ENCODE measurements at regions not wholly inside any gene's neighbourhood (a gene's known extent, or its start where the extent isn't known, plus 50 kb on each side); places are given as distances from the start of the nearest gene placed in this dataset.
"Not testable (repeated sequence)": the region's sequence is repeated elsewhere in the genome, so short reads cannot be mapped to it uniquely, and the experiment has no call there.

DNA sequence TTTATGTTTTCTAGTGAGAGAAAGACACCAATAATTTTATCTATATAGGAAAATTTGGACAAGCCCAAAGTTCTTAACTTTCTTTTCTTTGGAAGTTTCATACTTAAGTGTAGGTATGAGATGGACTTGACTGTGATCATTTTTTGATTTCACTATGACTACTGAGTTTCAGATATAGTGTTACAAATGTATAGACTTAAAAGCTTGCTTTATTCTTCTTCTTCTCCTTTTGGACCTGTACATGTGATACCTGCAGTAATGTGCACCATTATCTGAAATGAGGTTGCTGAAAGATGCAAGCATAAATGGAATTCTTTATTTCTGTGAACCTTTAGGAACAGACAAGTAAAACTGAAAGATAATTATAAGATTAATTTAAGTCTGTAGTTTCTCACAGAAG lies 743.4 kb upstream of the AMELY start:
- TF ChIP-seq, protein P1, sequence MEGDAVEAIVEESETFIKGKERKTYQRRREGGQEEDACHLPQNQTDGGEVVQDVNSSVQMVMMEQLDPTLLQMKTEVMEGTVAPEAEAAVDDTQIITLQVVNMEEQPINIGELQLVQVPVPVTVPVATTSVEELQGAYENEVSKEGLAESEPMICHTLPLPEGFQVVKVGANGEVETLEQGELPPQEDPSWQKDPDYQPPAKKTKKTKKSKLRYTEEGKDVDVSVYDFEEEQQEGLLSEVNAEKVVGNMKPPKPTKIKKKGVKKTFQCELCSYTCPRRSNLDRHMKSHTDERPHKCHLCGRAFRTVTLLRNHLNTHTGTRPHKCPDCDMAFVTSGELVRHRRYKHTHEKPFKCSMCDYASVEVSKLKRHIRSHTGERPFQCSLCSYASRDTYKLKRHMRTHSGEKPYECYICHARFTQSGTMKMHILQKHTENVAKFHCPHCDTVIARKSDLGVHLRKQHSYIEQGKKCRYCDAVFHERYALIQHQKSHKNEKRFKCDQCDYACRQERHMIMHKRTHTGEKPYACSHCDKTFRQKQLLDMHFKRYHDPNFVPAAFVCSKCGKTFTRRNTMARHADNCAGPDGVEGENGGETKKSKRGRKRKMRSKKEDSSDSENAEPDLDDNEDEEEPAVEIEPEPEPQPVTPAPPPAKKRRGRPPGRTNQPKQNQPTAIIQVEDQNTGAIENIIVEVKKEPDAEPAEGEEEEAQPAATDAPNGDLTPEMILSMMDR (conservative IDR thresholded peaks at IDR 0.05) = no peak
- no peaks in the 10 kb centered on the region for H3K4me1 Mint-ChIP-seq

DNA sequence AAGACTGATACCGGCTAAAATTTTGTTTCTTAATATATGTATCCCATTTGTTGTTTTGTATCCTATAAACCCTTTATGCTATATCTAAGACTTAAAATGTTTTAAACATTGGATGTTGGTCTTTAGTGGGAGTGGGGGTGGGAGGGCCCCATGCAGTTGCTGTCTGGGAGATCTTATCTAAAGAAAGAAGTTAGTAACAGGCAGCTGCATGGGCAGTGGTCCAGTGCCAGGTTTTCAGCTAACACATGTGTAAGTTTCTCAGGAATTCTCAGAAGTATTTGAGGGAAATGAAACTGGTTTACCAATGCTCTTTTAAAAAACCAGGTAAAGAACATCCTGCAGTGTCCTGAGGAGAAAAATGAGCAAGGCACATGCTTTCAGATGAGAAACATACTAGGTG lies 738.3 kb upstream of the AMELY start:
- H3K4me3 Mint-ChIP-seq; H3K4me1 Mint-ChIP-seq; H3K9me3 Mint-ChIP-seq; H3K27me3 Mint-ChIP-seq (ENCODE audit: insufficient read depth); H3K27me3 ChIP-seq (ENCODE audit: control insufficient read depth, insufficient read depth, low read length, poor library complexity, severe bottlenecking); H3K36me3 Mint-ChIP-seq (ENCODE audit: low read depth); H3K36me3 ChIP-seq (ENCODE audit: control insufficient read depth, insufficient read depth, low read length); DNase-seq; H3K4me3 ChIP-seq (ENCODE audit: low read length); H3K4me1 ChIP-seq (ENCODE audit: control insufficient read depth, insufficient read depth, low read length); H3K27ac Mint-ChIP-seq; H3K9me3 ChIP-seq (ENCODE audit: control insufficient read depth, low read length); H3K27ac ChIP-seq (ENCODE audit: low read depth, low read length); H3K9ac ChIP-seq (ENCODE audit: extremely low read depth, low read length, poor library complexity, severe bottlenecking): not testable (repeated sequence)
- no CpG with 5 or more reads among the region's 1 CpG for WGBS, 2 experiments (ENCODE audit: insufficient coverage in 1 of 2, insufficient read length in 1 of 2)

More for the DNA sequence above, 743.4 kb upstream of the AMELY start:
- no peak for DNase-seq
- Histone ChIP-seq H3K4me3 (ENCODE audit: low read length) (no peak overlapping the region), H3K9me3 (ENCODE audit: control insufficient read depth, low read length) (no peaks in the 10 kb centered on the region), H3K27ac (ENCODE audit: low read depth, low read length) (no peak overlapping the region), H3K4me1 (ENCODE audit: control insufficient read depth, insufficient read depth, low read length) (no peaks in the 10 kb centered on the region), H3K27me3 (ENCODE audit: control insufficient read depth, insufficient read depth, low read length, poor library complexity, severe bottlenecking) (no peaks in the 10 kb centered on the region), H3K9ac (ENCODE audit: extremely low read depth, low read length, poor library complexity, severe bottlenecking) (no peak overlapping the region), H3K36me3 (ENCODE audit: control insufficient read depth, insufficient read depth, low read length) (no peaks in the 10 kb centered on the region)
- no peak overlapping the region for H3K27ac Mint-ChIP-seq
- no peaks in the 10 kb centered on the region for H3K9me3 Mint-ChIP-seq
- H3K36me3 Mint-ChIP-seq (ENCODE audit: low read depth) = no peaks in the 10 kb centered on the region
- no peaks in the 10 kb centered on the region for H3K27me3 Mint-ChIP-seq (ENCODE audit: insufficient read depth)
- H3K4me3 Mint-ChIP-seq = no peak overlapping the region
